ENCODE measurements at regions not wholly inside any gene's neighbourhood (a gene's known extent, or its start where the extent isn't known, plus 50 kb on each side); places are given as distances from the start of the nearest gene placed in this dataset.
A peak's percentile ranks its signal among the peaks of the same experiment; 100 is the strongest.

- intact Hi-C loops (cut with micrococcal nuclease; ENCODE audit: unreplicated experiment) (loop anchor here (10.0 kb wide), 1 partner anchor 588 kb away; the partner anchor contains the start of gene LRFN5), in situ Hi-C loops (cut with HindIII; ENCODE audit: low pct_unique_long_range_greater_than_20kb, low sequenced_read_pairs) (no loop called here)
- ChIA-PET POLR2A (interaction anchor here (0.6 kb wide), 1 partner anchor 395 kb away, joined by 3 read pairs; no protein-coding TSS in a partner anchor), CTCF (interaction anchor here (0.7 kb wide), 1 partner anchor 165 kb away, joined by 3 read pairs; no protein-coding TSS in a partner anchor)
- peaks cover 28% of the 10 kb centered on the region; the same call in 1 of the 2 replicates for H3K9me3 ChIP-seq (ENCODE audit: control insufficient read depth, insufficient read depth, low read depth, low read length)
- H3K27me3 ChIP-seq (ENCODE audit: control insufficient read depth, insufficient read depth, low read length), result no peaks in the 10 kb centered on the region
- H3K4me3 ChIP-seq (ENCODE audit: low read depth in 2 of 2, low read length in 2 of 2), result 0 out of 4 replicates have a peak overlapping the region, but pooled peaks of 1 of the 2 experiments have one; percentile 2
- BruUV-seq (replicated peaks), result no TSS peak
- peak; percentile 81 for DNase-seq (ENCODE audit: low read depth, low spot score)
- H3K27ac ChIP-seq (ENCODE audit: low read length), result peak overlapping the region; percentile 95
- TF ChIP-seq POLR2AphosphoS5 (IDR thresholded peaks at IDR 0.05; ENCODE audit: low read depth, low read length), result no peak; the same call in 1 of the 2 replicates
- TF ChIP-seq SIN3A (IDR thresholded peaks at IDR 0.05; ENCODE audit: borderline replicate concordance, insufficient read depth, low read depth, low read length), result no peak
- TF ChIP-seq REST (IDR thresholded peaks at IDR 0.05; ENCODE audit: insufficient read depth in 1 of 2, low read depth in 2 of 2, low read length in 1 of 2), result peak in 1 of 2 experiments; percentile 42; a peak in 2 of 4 replicates
- TF ChIP-seq TCF7L2 (IDR thresholded peaks at IDR 0.05; ENCODE audit: low read depth, low read length), result peak; percentile 99
- no peak for TF ChIP-seq CTCF (IDR thresholded peaks at IDR 0.05)
- peak; percentile 97 for ATAC-seq
- no peaks in the 10 kb centered on the region for H3K36me3 ChIP-seq (ENCODE audit: control insufficient read depth, insufficient read depth, low read length)
- H3K4me1 ChIP-seq (ENCODE audit: control insufficient read depth, insufficient read depth, low read length), result peaks cover 17% of the 10 kb centered on the region
These were observed 586.3 kb downstream of the LRFN5 start for GRCh38 chr14:42192738-42193653.

- Histone ChIP-seq H3K4me3 (ENCODE audit: low read depth in 2 of 2, low read length in 2 of 2) (no peak overlapping the region), H3K36me3 (ENCODE audit: control insufficient read depth, insufficient read depth, low read length) (no peaks in the 10 kb centered on the region), H3K27me3 (ENCODE audit: control insufficient read depth, insufficient read depth, low read length) (no peaks in the 10 kb centered on the region), H3K27ac (ENCODE audit: low read length) (peak overlapping the region; percentile 92; the same call in 1 of the 2 replicates), H3K9me3 (ENCODE audit: control insufficient read depth, insufficient read depth, low read depth, low read length) (peaks cover 33% of the 10 kb centered on the region; the same call in 1 of the 2 replicates), H3K4me1 (ENCODE audit: control insufficient read depth, insufficient read depth, low read length) (peaks cover 17% of the 10 kb centered on the region)
- DNase-seq (ENCODE audit: low read depth, low spot score) (no peak), ATAC-seq (no peak)
- in situ Hi-C loops (cut with HindIII; ENCODE audit: low pct_unique_long_range_greater_than_20kb, low sequenced_read_pairs), result no loop called here
- CTCF ChIA-PET, result no interaction called here
- BruUV-seq (replicated peaks), result no TSS peak
- intact Hi-C loops (cut with micrococcal nuclease; ENCODE audit: unreplicated experiment), result loop anchor here (10.0 kb wide), 1 partner anchor 586 kb away; the partner anchor contains the start of gene LRFN5
- no peak for TF ChIP-seq SIN3A (IDR thresholded peaks at IDR 0.05; ENCODE audit: borderline replicate concordance, insufficient read depth, low read depth, low read length)
- TF ChIP-seq REST (IDR thresholded peaks at IDR 0.05; ENCODE audit: insufficient read depth in 1 of 2, low read depth in 2 of 2, low read length in 1 of 2), result no peak
- TF ChIP-seq CTCF (IDR thresholded peaks at IDR 0.05), result no peak
- no peak for TF ChIP-seq POLR2AphosphoS5 (IDR thresholded peaks at IDR 0.05; ENCODE audit: low read depth, low read length)
- no peak for TF ChIP-seq TCF7L2 (IDR thresholded peaks at IDR 0.05; ENCODE audit: low read depth, low read length)
- POLR2A ChIA-PET, result no interaction called here
These were observed 584.1 kb downstream of the LRFN5 start for GRCh38 chr14:42190744-42191143.

Measured in Panc1 (cell line).